HFFc6 (cell line): ENCODE measurements at regions not wholly inside any gene's neighbourhood (a gene's known extent, or its start where the extent isn't known, plus 50 kb on each side); places are given as distances from the start of the nearest gene placed in this dataset.

Experiments used
- DNase-seq: peaks from one replicate; pipeline ENCODE4 v3.0.0-alpha.2; 2018
- H3K27ac Mint-ChIP-seq: 2 replicates; pipeline ENCODE4 v1.8.0; 2020; ENCODE audit warnings: mild to moderate bottlenecking, mixed read lengths
- H3K27me3 Mint-ChIP-seq: 2 replicates; pipeline ENCODE4 v1.8.0; 2021; ENCODE audit warnings: mild to moderate bottlenecking, moderate library complexity, mixed read lengths; ENCODE audit not compliant: insufficient read depth
- H3K36me3 Mint-ChIP-seq: 2 replicates; pipeline ENCODE4 v1.8.0; 2021; ENCODE audit warnings: low read depth, mixed read lengths
- H3K4me1 Mint-ChIP-seq: 2 replicates; pipeline ENCODE4 v1.8.0; 2020; ENCODE audit warnings: low read depth, mixed read lengths
- H3K4me3 Mint-ChIP-seq: 2 replicates; pipeline ENCODE4 v1.8.0; 2020; ENCODE audit warnings: mild to moderate bottlenecking, moderate library complexity, mixed read lengths
- H3K9me3 Mint-ChIP-seq: 2 replicates; pipeline ENCODE4 v1.8.0; 2020; ENCODE audit warnings: mild to moderate bottlenecking, mixed read lengths
- TF ChIP-seq, protein P1 (sequence below): fragments of 200-600 bp; sonication (generic); IDR thresholded peaks from 2 replicates; pipeline ENCODE4 v1.5.0; 2021; ENCODE audit warnings: antibody characterized with exemption, mild to moderate bottlenecking

DNA sequence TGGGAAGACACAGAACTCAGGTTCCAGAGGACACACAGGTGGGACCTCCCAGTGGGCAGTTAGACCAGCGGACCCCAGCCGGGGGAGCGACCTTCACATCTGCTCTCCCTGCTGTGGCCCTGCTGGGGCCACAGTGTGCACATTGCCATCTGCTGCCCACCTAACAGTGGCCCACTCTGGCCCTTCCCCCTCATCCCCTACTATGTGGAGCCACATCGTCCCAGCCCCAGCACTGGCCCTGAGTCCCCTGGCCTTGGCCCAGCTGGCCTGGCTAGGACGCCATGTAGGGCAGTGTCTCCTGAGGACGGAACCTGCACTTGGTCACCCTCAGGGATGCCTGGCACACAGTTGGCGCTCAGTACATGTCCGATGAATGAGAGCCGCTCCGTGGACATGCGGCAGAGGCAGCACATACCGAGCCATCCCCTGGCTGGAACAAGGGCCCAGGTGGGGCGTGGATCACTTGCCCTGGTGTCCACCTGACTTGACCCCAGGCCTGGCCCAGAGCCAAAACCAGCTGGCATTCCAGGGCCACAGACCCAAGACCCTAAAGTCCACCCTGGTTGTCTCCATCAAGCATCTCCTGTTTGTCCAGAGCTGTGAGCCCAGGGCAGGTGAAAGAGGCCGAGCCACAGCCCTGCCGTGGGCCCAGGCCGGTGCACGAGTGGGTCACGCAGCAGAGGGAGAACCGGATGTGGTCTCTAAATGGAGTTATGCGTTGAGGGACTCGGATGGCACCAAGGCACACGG, 93.1 kb upstream of the FGF3 start:
- DNase-seq = no peak
- Mint-ChIP-seq H3K4me3 (no peak overlapping the region), H3K27me3 (peaks cover 22% of the 10 kb centered on the region; the same call in 1 of the 2 replicates), H3K9me3 (no peaks in the 10 kb centered on the region; the same call in 1 of the 2 replicates), H3K27ac (no peak overlapping the region), H3K36me3 (no peaks in the 10 kb centered on the region), H3K4me1 (peaks cover 13% of the 10 kb centered on the region)
- TF ChIP-seq, protein P1, sequence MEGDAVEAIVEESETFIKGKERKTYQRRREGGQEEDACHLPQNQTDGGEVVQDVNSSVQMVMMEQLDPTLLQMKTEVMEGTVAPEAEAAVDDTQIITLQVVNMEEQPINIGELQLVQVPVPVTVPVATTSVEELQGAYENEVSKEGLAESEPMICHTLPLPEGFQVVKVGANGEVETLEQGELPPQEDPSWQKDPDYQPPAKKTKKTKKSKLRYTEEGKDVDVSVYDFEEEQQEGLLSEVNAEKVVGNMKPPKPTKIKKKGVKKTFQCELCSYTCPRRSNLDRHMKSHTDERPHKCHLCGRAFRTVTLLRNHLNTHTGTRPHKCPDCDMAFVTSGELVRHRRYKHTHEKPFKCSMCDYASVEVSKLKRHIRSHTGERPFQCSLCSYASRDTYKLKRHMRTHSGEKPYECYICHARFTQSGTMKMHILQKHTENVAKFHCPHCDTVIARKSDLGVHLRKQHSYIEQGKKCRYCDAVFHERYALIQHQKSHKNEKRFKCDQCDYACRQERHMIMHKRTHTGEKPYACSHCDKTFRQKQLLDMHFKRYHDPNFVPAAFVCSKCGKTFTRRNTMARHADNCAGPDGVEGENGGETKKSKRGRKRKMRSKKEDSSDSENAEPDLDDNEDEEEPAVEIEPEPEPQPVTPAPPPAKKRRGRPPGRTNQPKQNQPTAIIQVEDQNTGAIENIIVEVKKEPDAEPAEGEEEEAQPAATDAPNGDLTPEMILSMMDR = no peak

DNA sequence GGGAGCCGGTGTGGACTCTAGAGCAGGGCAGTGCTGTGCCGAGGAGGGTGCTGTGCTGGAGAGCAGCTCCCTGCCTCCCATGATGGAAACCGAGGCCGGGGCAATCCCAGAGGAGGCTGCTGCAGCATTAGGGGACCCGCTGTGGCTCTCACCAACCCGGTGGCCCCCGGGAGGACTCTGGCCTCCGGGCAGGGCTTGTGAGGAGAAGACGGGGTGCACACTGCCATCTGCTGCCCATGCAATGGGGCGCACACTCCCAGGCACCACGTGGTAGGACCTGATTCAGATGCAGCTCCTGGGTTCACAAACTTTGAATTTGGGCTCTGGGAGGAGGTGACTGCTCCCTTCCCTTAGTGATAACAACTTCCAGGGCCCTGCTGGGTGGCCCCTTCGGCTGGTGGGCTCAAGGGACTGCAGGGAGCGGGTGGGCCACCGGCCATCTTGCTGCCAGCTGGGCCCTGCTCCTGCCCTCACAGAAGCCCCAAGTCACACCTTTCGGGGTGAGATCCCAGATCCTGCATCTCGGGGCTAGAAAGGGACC, 93.8 kb upstream of the FGF3 start:
- peak; percentile 19 for DNase-seq
- Mint-ChIP-seq H3K4me1 (peaks cover 13% of the 10 kb centered on the region), H3K4me3 (no peak overlapping the region)

DNA sequence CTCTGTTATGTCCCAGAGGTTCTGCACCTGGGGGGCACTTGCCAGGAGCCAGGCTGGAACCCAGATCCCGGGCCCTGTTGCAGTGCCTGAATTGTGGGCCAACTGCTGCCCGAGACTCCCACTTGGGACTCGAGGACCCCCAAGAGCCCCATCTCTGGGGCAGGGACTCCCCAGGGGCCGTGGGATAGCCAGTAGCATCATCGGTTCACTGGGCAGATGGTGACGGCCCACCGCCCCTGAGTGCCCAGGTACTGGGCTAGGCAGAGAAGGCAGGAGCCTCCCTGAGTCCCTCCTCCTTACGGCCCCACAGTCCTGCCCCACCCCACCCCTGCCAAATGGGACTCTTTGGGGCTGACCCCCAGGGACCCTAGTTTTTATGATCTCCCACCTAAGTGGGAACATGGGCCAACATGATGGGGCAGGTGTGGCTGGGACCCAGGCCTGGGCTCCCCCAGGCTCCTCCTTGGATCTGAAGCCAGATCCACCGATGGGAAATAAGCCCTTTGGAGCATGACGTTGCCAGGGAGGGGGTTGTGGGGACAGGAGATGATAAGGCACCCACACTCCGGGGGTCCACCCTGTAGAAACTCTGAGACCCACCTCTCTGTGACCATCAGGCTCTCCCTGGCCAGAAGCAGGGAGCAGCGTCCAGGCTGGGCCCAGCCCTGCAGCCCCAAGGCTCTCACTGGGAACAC, 94.5 kb upstream of the FGF3 start:
- H3K9me3 Mint-ChIP-seq = no peaks in the 10 kb centered on the region; the same call in 1 of the 2 replicates
- TF ChIP-seq, protein P1 = no peak
- H3K27ac Mint-ChIP-seq = no peak overlapping the region

More for the DNA sequence above, 93.8 kb upstream of the FGF3 start:
- peaks cover 20% of the 10 kb centered on the region; the same call in 1 of the 2 replicates for H3K27me3 Mint-ChIP-seq
- H3K9me3 Mint-ChIP-seq = no peaks in the 10 kb centered on the region; the same call in 1 of the 2 replicates
- no peaks in the 10 kb centered on the region for H3K36me3 Mint-ChIP-seq
- TF ChIP-seq, protein P1 = peak; percentile 75
- no peak overlapping the region for H3K27ac Mint-ChIP-seq

DNA sequence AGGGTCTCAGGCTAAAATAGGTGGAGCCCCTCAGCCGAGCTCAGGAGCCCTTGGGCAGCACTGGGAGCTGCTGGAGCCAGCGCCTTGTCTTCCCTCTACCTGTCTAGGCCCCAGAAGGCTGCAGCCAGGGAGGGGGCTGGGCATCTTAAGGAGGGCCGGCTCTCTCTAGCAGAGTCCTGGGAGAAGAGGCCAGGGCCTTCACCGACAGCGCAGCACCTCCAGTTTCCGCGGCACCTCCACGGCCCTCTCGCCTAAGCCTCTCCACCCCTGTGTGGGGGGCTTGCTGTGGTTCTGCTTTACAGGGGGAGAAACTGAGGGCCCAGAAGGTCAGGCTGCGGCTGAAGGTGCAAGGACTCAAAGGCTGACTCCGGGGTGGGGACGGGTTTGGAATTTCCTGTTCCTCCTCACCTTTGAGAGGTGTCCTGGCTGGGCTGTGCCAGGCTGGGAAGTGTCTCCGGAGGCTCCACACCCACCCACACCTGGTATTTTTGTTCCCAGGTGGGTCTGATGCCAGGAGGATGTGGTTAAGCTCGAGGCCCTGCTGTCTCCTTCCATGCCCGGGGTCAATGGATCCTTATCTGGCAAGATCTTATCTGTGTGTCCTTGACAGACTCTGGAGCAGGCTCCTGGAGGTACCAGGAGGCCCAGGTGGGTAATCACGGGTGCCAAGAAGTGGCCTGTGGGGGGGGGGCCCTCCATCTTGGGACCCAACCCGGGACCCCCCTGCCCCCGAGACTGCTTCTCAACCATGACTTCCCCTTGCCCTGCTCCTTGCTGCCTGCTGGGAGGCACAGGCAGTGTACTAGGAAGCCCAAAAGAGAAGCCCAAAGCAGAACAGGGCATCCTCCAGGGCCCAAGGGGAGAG, 95.3 kb upstream of the FGF3 start:
- Mint-ChIP-seq H3K9me3 (no peaks in the 10 kb centered on the region; the same call in 1 of the 2 replicates), H3K36me3 (no peaks in the 10 kb centered on the region)

More for the DNA sequence above, 94.5 kb upstream of the FGF3 start:
- H3K36me3 Mint-ChIP-seq = no peaks in the 10 kb centered on the region
- no peak for DNase-seq
- H3K4me3 Mint-ChIP-seq = no peak overlapping the region
- H3K4me1 Mint-ChIP-seq = peaks cover 13% of the 10 kb centered on the region
- H3K27me3 Mint-ChIP-seq = peaks cover 14% of the 10 kb centered on the region; the same call in 1 of the 2 replicates

More for the DNA sequence above, 95.3 kb upstream of the FGF3 start:
- Mint-ChIP-seq H3K27me3 (peaks cover 12% of the 10 kb centered on the region), H3K27ac (peak overlapping the region; percentile 95; the same call in 1 of the 2 replicates), H3K4me1 (peaks cover 13% of the 10 kb centered on the region), H3K4me3 (peak overlapping the region; percentile 73; the same call in 1 of the 2 replicates)
- DNase-seq = no peak
- TF ChIP-seq, protein P1 = no peak
